ENCODE measurements at regions not wholly inside any gene's neighbourhood (a gene's known extent, or its start where the extent isn't known, plus 50 kb on each side); places are given as distances from the start of the nearest gene placed in this dataset.

DNA sequence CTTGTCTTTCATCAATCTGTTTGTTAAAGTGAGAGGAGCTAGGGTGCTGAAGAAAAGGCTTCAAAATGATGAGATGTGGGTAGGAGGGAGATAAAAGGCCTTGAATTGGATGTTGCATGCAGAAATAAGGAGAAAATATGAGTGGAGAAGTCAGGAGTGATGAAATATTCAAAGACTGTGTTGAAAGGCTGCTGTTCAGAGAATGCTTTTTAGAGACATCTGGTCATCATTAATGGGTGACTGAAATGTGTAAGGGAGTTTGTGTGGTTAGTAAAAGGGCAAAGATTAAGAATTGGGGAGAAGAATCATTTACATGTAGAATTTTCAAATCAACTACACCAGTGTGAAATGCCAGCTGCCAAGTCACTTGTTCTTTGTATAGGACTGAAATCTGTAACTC, 383.9 kb downstream of the MAT2B start (continued):
- no peak for TF ChIP-seq ZBTB40 (IDR thresholded peaks at IDR 0.05; ENCODE audit: borderline replicate concordance)

- 40% methylated on average over 2 of the region's 2 CpGs for WGBS (ENCODE audit: insufficient coverage, insufficient replicate concordance, low lambda C conversion rate, missing lambda C conversion rate)
- H3K27ac ChIP-seq (ENCODE audit: control insufficient read depth, insufficient read depth): no peak overlapping the region
- intact Hi-C loops (cut with micrococcal nuclease; ENCODE audit: unreplicated experiment): no loop called here
These were observed 384.8 kb downstream of the MAT2B start for GRCh38 chr5:163890261-163890660.

More at GRCh38 chr5:163890261-163890660, 384.8 kb downstream of the MAT2B start:
- ChIA-PET CTCF (no interaction called here), RAD21 (ENCODE audit: unreplicated experiment) (no interaction called here), SMC1A (ENCODE audit: uncharacterized antibody, unreplicated experiment) (no interaction called here), POLR2A (interaction anchor here (0.7 kb wide), 1 partner anchor 166 kb away, joined by 3 read pairs; no protein-coding TSS in a partner anchor)
- H3K4me2 ChIP-seq (ENCODE audit: control insufficient read depth, insufficient read depth): no peak overlapping the region
- DNase-seq (ENCODE audit: low read depth, low spot score): no peak
- no peak overlapping the region for H3K9ac ChIP-seq (ENCODE audit: control insufficient read depth, insufficient read depth, low read length)
- BruUV-seq (replicated peaks): no TSS peak
- H3K9me3 ChIP-seq (replicated peaks; ENCODE audit: control insufficient read depth, insufficient read depth, low read length): no peaks in the 10 kb centered on the region
- in situ Hi-C loops (cut with MboI): no loop called here
- ATAC-seq: no peak
- H3K36me3 ChIP-seq (ENCODE audit: control insufficient read depth in 2 of 2, insufficient read depth in 2 of 2, low read length in 1 of 2): no peaks in the 10 kb centered on the region
- H3K79me2 ChIP-seq (ENCODE audit: control insufficient read depth, insufficient read depth, low read length): no peaks in the 10 kb centered on the region
- no peaks in the 10 kb centered on the region for H3K27me3 ChIP-seq (replicated peaks in 1 of 2; ENCODE audit: control insufficient read depth in 2 of 2, insufficient read depth in 2 of 2, low read length in 1 of 2)
- no peak overlapping the region for H3K4me3 ChIP-seq
- FAIRE-seq: no peak
- TF ChIP-seq RUNX3 (IDR thresholded peaks at IDR 0.05; ENCODE audit: low read length): no peak
- no peak for TF ChIP-seq BACH1 (IDR thresholded peaks at IDR 0.05; ENCODE audit: borderline replicate concordance)
- no peak for TF ChIP-seq SP1 (IDR thresholded peaks at IDR 0.05; ENCODE audit: low read depth, low read length)
- no peak for TF ChIP-seq ZNF274 (IDR thresholded peaks at IDR 0.05; ENCODE audit: insufficient read depth, insufficient read length)
- no peak for TF ChIP-seq RBBP5 (conservative IDR thresholded peaks at IDR 0.05)
- no peak for TF ChIP-seq HDGF (IDR thresholded peaks at IDR 0.05)
- TF ChIP-seq ZNF384 (IDR thresholded peaks at IDR 0.05; ENCODE audit: borderline replicate concordance, low read depth, low read length): no peak
- TF ChIP-seq POU2F2 (IDR thresholded peaks at IDR 0.05; ENCODE audit: borderline replicate concordance, low read depth, low read length): no peak
- no peak for TF ChIP-seq SIN3A (IDR thresholded peaks at IDR 0.05; ENCODE audit: low read depth, low read length)
- no peak for TF ChIP-seq GATAD2B (conservative IDR thresholded peaks at IDR 0.05; ENCODE audit: low read depth)
- no peak for TF ChIP-seq KAT2A (conservative IDR thresholded peaks at IDR 0.05; ENCODE audit: control insufficient read depth, low read depth, low read length)
- TF ChIP-seq NFYB (IDR thresholded peaks at IDR 0.05; ENCODE audit: insufficient read depth, low read depth, low read length): no peak
- TF ChIP-seq ZBED1 (IDR thresholded peaks at IDR 0.05; ENCODE audit: borderline replicate concordance): no peak
- TF ChIP-seq EED (IDR thresholded peaks at IDR 0.05; ENCODE audit: low read depth): no peak
- H3K4me1 ChIP-seq (ENCODE audit: control insufficient read depth, insufficient read depth, low read length): no peaks in the 10 kb centered on the region
- H4K20me1 ChIP-seq (ENCODE audit: control insufficient read depth, insufficient read depth): no peaks in the 10 kb centered on the region
- H2AFZ ChIP-seq (ENCODE audit: control insufficient read depth, low read depth, low read length): no peak overlapping the region

All from GM12878 (cell line).